HG03439 (cell line): ENCODE measurements at regions not wholly inside any gene's neighbourhood (a gene's known extent, or its start where the extent isn't known, plus 50 kb on each side); places are given as distances from the start of the nearest gene placed in this dataset.
A peak's percentile ranks its signal among the peaks of the same experiment; 100 is the strongest.
"Not testable (repeated sequence)": the region's sequence is repeated elsewhere in the genome, so short reads cannot be mapped to it uniquely, and the experiment has no call there.

Source experiments
- ATAC-seq: cut with Tn5 transposase; IDR thresholded peaks from one replicate; pipeline ENCODE4 v1.9.1; 2021; ENCODE audit warnings: mild to moderate bottlenecking, moderate library complexity; ENCODE audit not compliant: unreplicated experiment

- ATAC-seq = no peak
These were observed 158.8 kb upstream of the TBL1XR1 start for GRCh38 chr3:177356113-177356512.

- no peak for ATAC-seq
These were observed 159.7 kb upstream of the TBL1XR1 start for GRCh38 chr3:177356952-177357351.

- no peak for ATAC-seq
These were observed 160.2 kb upstream of the TBL1XR1 start for GRCh38 chr3:177357352-177358090.

- peak; percentile 47 for ATAC-seq
These were observed 161.1 kb upstream of the TBL1XR1 start for GRCh38 chr3:177358091-177358976.

- peak; percentile 8 for ATAC-seq
These were observed 161.8 kb upstream of the TBL1XR1 start for GRCh38 chr3:177358977-177359592.

- ATAC-seq = peak; percentile 87
These were observed 162.5 kb upstream of the TBL1XR1 start for GRCh38 chr3:177359593-177360357.

- ATAC-seq = no peak
These were observed 164.0 kb upstream of the TBL1XR1 start for GRCh38 chr3:177361081-177361938.

- ATAC-seq = no peak
These were observed 165.3 kb upstream of the TBL1XR1 start for GRCh38 chr3:177362626-177363025.

GRCh38 chr3:177364236-177364635, 167.0 kb upstream of the TBL1XR1 start:
- no peak for ATAC-seq

GRCh38 chr3:177365294-177365693, 168.0 kb upstream of the TBL1XR1 start:
- ATAC-seq = not testable (repeated sequence)

- no peak for ATAC-seq
These were observed 170.5 kb upstream of the TBL1XR1 start for GRCh38 chr3:177367788-177368187.

- no peak for ATAC-seq
These were observed 173.1 kb upstream of the TBL1XR1 start for GRCh38 chr3:177370246-177370822.

GRCh38 chr3:177371146-177371545, 173.9 kb upstream of the TBL1XR1 start:
- ATAC-seq = no peak

GRCh38 chr3:177371888-177372287, 174.6 kb upstream of the TBL1XR1 start:
- no peak for ATAC-seq

- ATAC-seq = no peak
These were observed 177.0 kb upstream of the TBL1XR1 start for GRCh38 chr3:177374323-177374722.

- ATAC-seq = no peak
These were observed 178.0 kb upstream of the TBL1XR1 start for GRCh38 chr3:177375316-177375715.

GRCh38 chr3:177377166-177377565, 179.9 kb upstream of the TBL1XR1 start:
- no peak for ATAC-seq

GRCh38 chr3:177378168-177378567, 180.9 kb upstream of the TBL1XR1 start:
- peak; percentile 61 for ATAC-seq

GRCh38 chr3:177379045-177379444, 181.8 kb upstream of the TBL1XR1 start:
- ATAC-seq = no peak

GRCh38 chr3:177381070-177381469, 183.8 kb upstream of the TBL1XR1 start:
- no peak for ATAC-seq
